ENCODE measurements at regions not wholly inside any gene's neighbourhood (a gene's known extent, or its start where the extent isn't known, plus 50 kb on each side); places are given as distances from the start of the nearest gene placed in this dataset.

- TF ChIP-seq POLR2A (IDR thresholded peaks at IDR 0.05; ENCODE audit: low read depth, low read length) = no peak
- no peak for TF ChIP-seq POLR2AphosphoS5 (IDR thresholded peaks at IDR 0.05; ENCODE audit: low read depth, low read length)
Observed at GRCh38 chr5:61732369-61732768, 400.3 kb downstream of the ZSWIM6 start.
